Omental fat pad (tissue), 3 donors: ENCODE measurements at regions not wholly inside any gene's neighbourhood (a gene's known extent, or its start where the extent isn't known, plus 50 kb on each side); places are given as distances from the start of the nearest gene placed in this dataset.

ENCODE experiments used
- ATAC-seq: fragments of 150-250 bp; one replicate; pipeline ENCODE4 v1.9.1; 2016; ENCODE audit warnings: mild to moderate bottlenecking, moderate library complexity; ENCODE audit not compliant: low FRiP score
- DNase-seq: peaks from one replicate; pipeline ENCODE4 v3.0.0-alpha.2; 2019; ENCODE audit warnings: low spot score
- TF ChIP-seq, protein P1 (sequence below), 3 donors: fragments of 450-650 bp; IDR thresholded peaks; one replicate each; pipeline ENCODE4 v1.5.1; 2016 to 2017; ENCODE audit warnings: antibody characterized with exemption in 3 of 3, mild to moderate bottlenecking in 3 of 3, moderate library complexity in 2 of 3

DNA sequence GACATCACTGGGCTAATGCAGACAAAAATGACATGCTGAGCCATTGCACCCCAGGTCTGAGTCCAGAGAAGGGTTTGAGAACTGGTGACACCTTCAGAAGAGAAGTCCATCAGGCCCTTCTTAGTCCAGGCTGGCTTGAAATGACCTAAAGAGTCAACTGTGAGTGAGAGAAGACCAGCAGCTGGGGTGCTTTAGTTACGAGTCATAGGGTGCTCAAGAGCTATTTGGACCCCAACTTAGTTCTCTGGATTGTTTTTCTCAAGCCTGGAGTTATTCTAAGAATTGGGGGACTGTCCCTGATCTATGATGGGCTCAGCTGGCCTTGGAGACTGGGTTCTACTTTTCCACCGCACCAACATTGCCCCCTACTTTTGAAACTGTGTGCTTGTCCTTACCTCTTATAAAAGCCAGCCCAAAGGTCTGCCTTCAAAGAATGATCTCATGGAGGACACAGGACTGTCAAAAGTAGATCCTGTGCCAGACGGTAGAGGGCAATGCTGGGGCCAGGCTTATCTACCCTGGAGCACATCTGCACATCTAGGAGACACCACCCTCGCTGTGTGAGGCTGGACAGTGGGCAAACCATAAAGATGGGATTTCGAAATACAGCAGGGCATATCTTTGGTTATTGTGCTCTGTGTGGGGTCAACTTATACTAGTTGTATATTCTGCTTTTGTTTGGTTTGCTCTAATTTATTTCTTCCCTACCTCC, 333.0 kb upstream of the SLC14A2 start:
- ATAC-seq (no peak), DNase-seq (no peak)
- TF ChIP-seq, protein P1, sequence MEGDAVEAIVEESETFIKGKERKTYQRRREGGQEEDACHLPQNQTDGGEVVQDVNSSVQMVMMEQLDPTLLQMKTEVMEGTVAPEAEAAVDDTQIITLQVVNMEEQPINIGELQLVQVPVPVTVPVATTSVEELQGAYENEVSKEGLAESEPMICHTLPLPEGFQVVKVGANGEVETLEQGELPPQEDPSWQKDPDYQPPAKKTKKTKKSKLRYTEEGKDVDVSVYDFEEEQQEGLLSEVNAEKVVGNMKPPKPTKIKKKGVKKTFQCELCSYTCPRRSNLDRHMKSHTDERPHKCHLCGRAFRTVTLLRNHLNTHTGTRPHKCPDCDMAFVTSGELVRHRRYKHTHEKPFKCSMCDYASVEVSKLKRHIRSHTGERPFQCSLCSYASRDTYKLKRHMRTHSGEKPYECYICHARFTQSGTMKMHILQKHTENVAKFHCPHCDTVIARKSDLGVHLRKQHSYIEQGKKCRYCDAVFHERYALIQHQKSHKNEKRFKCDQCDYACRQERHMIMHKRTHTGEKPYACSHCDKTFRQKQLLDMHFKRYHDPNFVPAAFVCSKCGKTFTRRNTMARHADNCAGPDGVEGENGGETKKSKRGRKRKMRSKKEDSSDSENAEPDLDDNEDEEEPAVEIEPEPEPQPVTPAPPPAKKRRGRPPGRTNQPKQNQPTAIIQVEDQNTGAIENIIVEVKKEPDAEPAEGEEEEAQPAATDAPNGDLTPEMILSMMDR (IDR thresholded peaks at IDR 0.05), result no peak

DNA sequence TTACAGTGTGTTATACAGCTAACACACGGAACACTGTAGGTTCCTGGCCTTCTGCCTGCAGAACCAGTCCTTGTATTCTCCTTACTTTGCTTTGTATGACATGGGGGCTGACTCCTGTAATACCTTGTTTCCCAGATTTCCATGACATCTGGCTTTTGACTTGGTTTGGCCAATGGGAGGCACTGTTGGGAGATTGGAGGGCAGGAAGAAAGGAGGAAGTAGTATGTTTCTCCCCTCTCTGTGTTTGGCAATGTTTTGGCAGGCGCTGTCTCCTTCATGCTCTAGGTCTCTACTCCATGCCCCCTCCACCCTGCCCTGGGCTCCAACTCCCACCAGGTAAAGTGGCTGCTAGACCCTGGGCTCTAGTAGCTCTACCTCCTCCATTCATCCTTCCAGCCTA, 331.1 kb upstream of the SLC14A2 start:
- TF ChIP-seq, protein P1 (IDR thresholded peaks at IDR 0.05), result no peak
- ATAC-seq, result no peak
- DNase-seq, result no peak

DNA sequence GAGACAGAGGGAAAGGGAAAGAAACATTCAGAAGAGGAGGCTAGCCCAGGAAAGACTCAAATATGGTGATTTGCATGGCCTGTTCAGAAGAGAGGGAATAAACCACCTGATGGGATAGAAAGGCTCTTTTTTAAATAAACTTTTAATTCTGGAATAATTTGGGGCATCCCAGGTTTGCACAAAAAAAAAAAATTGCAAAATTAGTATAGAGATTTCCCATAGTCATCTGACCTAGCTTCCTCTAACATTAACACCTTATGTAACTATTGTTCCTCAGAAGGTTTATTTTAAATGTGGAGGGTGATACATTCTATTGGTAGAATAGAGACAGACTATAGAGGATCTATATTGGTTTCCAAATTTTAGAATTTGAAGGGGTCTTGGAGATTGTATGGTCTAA, 330.4 kb upstream of the SLC14A2 start:
- TF ChIP-seq, protein P1 (IDR thresholded peaks at IDR 0.05), result no peak
- no peak for DNase-seq
- ATAC-seq, result no peak

DNA sequence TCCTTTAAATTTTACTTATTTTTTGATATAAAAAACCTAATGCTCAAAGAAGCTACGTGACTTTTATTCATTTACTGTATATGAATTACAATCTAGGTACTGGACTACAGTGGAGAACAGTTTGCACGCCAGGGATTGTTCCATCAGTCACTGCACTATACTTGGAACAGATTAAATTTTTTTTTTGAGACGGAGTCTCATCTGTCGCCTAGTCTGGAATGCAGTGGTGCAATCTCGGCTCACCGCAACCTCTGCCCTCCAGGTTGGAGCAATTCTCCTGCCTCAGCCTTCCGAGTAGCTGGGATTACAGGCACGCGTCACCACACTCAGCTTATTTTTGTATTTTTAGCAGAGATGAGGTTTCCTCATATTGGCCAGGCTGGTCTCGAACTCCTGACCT, 330.0 kb upstream of the SLC14A2 start:
- ATAC-seq, result no peak
- TF ChIP-seq, protein P1 (IDR thresholded peaks at IDR 0.05), result no peak

DNA sequence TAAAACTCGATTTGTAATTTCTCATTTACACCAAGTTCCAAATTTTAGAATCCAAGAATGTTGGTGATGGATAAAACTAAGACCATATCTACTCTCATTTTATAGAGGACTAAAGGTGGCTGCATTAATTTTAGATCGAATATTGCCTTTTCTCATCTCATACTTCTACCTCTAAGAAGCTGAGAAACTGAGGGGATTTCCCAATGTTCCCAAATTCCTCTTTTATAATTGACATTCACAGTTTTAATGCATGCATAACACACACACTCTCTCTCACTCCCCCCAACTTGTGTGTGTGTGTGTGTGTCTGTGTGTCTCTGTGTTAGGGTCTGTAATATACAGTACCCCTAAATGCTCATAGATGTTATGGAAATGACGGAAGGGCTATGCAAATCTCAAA, 328.8 kb upstream of the SLC14A2 start:
- ATAC-seq, result no peak
- no peak for DNase-seq
- TF ChIP-seq, protein P1 (IDR thresholded peaks at IDR 0.05), result no peak

More for the DNA sequence above, 330.0 kb upstream of the SLC14A2 start:
- DNase-seq, result no peak

DNA sequence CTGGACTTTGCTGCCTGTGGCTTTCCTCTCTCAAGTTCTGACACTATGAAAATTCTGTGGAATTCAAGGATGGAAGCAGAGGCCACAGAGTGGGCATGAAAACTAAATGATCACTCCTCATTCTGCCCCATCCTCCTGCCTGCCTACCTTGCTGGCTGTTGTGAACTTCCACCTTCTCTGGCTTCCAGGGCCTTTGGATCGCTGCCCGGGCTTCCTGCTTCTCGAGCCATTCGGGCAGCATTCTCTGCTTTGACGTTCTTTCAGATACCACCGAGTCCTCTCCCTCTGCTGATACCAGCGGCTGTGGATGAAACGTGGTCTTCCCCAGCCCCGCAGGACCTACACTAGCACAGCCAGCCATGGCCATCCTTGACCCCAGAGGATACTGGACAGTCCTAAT, 327.7 kb upstream of the SLC14A2 start:
- DNase-seq (no peak), ATAC-seq (no peak)
- TF ChIP-seq, protein P1 (IDR thresholded peaks at IDR 0.05), result no peak

DNA sequence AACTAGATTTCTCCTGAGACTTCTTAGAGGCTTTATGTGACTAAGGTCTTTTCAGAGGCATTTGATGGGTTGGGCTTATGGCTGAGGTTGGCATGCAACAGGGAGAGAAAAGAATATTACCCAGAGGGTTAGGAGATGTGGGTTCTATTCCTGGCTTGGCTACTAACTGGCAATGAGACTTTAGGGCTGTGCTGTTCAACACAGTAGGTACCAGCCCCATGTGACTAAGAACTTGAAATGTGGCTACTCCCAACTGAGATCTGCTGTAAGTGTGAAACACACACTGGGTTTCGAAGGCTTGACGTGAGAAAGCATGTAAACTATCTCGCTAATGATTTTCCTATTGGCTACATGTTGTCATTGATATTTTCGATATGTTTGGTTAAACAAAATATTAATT, 324.9 kb upstream of the SLC14A2 start:
- DNase-seq (no peak), ATAC-seq (no peak)
- TF ChIP-seq, protein P1 (IDR thresholded peaks at IDR 0.05), result no peak
